Gastrocnemius medialis (tissue), 4 donors: ENCODE measurements at regions not wholly inside any gene's neighbourhood (a gene's known extent, or its start where the extent isn't known, plus 50 kb on each side); places are given as distances from the start of the nearest gene placed in this dataset.

Experiments
- ATAC-seq, 2 donors: fragments of 150-250 bp; one replicate each; pipeline ENCODE4 v1.9.1; 2016
- DNase-seq, 2 donors: peaks; one replicate each; pipeline ENCODE4 v3.0.0-alpha.2; 2019
- H3K27ac ChIP-seq, 4 donors: fragments of 200-600 bp; sonication (generic); 1 replicate in 1 of 4; 2 replicates in 3 of 4; pipeline ENCODE4 v1.5.1; 2016 to 2018; ENCODE audit warnings: mild to moderate bottlenecking in 2 of 4, moderate library complexity in 1 of 4
- H3K27me3 ChIP-seq, 3 donors: fragments of 200-600 bp; sonication (generic) in 2 of 3; 1 replicate in 1 of 3; 2 replicates in 2 of 3; pipeline versions ENCODE4 v1.5.1 to v1.6.0; 2016 to 2019; ENCODE audit warnings: mild to moderate bottlenecking in 1 of 3, moderate library complexity in 1 of 3
- H3K36me3 ChIP-seq, 2 donors: fragments of 200-600 bp; sonication (generic) in 1 of 2; one replicate each; pipeline ENCODE4 v1.5.1; 2017 to 2018
- H3K4me1 ChIP-seq, 2 donors: fragments of 200-600 bp; sonication (generic) in 1 of 2; one replicate each; pipeline ENCODE4 v1.5.1; 2016 to 2017; ENCODE audit warnings: mild to moderate bottlenecking in 2 of 2
- H3K4me3 ChIP-seq, 4 donors: fragments of 200-600 bp; sonication (generic) in 3 of 4; 1 replicate in 1 of 4; 2 replicates in 3 of 4; pipeline ENCODE4 v1.5.1; 2016 to 2019; ENCODE audit warnings: mild to moderate bottlenecking in 2 of 4
- H3K9me3 ChIP-seq, 3 donors: fragments of 200-600 bp; sonication (generic) in 2 of 3; 1 replicate in 1 of 3; 2 replicates in 2 of 3; pipeline ENCODE4 v1.5.1; 2016 to 2019
- POLR2A ChIP-seq, 2 donors: fragments of 450-650 bp; IDR thresholded peaks; one replicate each; pipeline ENCODE4 v1.6.1; 2017; ENCODE audit warnings: antibody characterized with exemption in 2 of 2, mild to moderate bottlenecking in 2 of 2, moderate library complexity in 2 of 2
- in situ Hi-C, 4 donors: fragments of 200-750 bp; cut with MboI; loops; one replicate each; pipeline versions ENCODE4 v1.15.0 to v1.8.0; 2017; ENCODE audit warnings: low sequenced_read_pairs in 4 of 4
- intact Hi-C: fragments of 100-400 bp; cut with DNase I; formaldehyde crosslinking; loops from one replicate; pipeline ENCODE4 v1.15.1; 2023; ENCODE audit warnings: low total_unique reads
- TF ChIP-seq, protein P1 (sequence below), 5 experiments: fragments of 450-650 bp in 3 of 5; fragments of 200-600 bp in 2 of 5; sonication (generic) in 2 of 5; IDR thresholded peaks in 4 of 5; conservative IDR thresholded peaks in 1 of 5; 1 replicate in 4 of 5; 2 replicates in 1 of 5; pipeline ENCODE4 v1.5.1; 2016 to 2019; ENCODE audit warnings: antibody characterized with exemption in 5 of 5, mild to moderate bottlenecking in 3 of 5, moderate library complexity in 3 of 5

DNA sequence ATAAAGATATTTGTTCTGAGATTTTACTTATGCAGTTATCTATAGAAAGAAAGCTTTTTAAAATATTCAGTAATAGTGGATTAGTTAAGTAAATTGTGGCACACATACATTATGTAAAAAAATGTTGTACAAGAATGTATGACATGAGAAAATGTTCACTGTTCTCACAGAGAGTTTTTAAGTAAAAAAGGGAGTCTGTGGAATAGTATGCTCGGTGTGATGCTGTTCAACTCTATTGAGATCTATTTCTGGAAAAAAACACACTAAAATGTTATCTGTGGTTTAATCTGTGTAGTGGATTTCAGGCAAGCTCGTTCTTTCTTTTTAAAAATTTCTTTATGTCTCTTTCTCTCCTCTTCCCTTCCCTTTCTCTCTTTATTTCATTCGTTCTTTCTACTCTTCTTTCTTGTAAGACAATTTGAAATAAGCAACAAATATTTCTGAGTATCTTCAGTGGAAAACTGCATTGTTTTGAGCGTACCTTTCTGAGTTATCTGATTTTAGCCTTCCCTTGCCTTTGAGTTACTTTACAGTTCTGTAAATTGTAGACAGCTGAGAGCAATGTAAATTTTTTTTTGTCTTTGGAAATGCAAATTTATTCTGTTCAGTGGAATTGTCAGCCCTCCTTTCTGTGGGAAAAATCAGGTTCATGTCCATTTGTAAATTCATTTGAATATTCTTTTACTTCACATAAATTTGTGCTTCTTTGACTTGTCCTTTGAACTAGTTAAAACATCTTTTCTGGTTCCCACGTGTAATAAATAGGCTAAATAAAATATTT lies 229.0 kb upstream of the NOX3 start:
- Histone ChIP-seq H3K36me3 (no peaks in the 10 kb centered on the region), H3K4me3 (no peak overlapping the region), H3K4me1 (no peaks in the 10 kb centered on the region), H3K9me3 (no peaks in the 10 kb centered on the region), H3K27me3 (no peaks in the 10 kb centered on the region), H3K27ac (no peak overlapping the region)
- DNase-seq: no peak
- no peak for ATAC-seq
- intact Hi-C loops: no loop called here
- in situ Hi-C loops: no loop called here
- TF ChIP-seq, protein P1, sequence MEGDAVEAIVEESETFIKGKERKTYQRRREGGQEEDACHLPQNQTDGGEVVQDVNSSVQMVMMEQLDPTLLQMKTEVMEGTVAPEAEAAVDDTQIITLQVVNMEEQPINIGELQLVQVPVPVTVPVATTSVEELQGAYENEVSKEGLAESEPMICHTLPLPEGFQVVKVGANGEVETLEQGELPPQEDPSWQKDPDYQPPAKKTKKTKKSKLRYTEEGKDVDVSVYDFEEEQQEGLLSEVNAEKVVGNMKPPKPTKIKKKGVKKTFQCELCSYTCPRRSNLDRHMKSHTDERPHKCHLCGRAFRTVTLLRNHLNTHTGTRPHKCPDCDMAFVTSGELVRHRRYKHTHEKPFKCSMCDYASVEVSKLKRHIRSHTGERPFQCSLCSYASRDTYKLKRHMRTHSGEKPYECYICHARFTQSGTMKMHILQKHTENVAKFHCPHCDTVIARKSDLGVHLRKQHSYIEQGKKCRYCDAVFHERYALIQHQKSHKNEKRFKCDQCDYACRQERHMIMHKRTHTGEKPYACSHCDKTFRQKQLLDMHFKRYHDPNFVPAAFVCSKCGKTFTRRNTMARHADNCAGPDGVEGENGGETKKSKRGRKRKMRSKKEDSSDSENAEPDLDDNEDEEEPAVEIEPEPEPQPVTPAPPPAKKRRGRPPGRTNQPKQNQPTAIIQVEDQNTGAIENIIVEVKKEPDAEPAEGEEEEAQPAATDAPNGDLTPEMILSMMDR (IDR thresholded peaks at IDR 0.05 in 4 of 5, conservative IDR thresholded peaks at IDR 0.05 in 1 of 5): no peak
- no peak for TF ChIP-seq POLR2A (IDR thresholded peaks at IDR 0.05)

DNA sequence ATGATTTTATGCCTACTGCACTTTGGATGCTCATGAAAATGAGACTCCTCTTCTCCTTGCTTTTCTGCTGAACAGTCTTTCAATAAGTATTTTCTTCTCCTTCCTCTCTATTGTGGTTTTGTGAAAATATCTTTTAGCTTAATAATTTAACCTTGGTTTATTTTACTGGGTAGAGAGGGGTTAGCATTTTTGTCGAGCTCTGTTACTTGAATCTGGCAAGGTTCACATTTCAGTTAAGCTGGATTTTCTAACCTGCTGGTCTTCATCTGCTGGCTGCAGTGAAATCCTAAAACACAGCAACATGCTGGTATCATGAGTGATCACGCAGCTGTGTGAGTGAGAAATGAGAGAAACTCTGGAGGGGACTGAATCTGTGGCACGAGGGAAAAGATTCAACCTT lies 222.7 kb upstream of the NOX3 start:
- H3K27me3 ChIP-seq: no peaks in the 10 kb centered on the region
- no peak for TF ChIP-seq POLR2A (IDR thresholded peaks at IDR 0.05)
- TF ChIP-seq, protein P1 (IDR thresholded peaks at IDR 0.05 in 4 of 5, conservative IDR thresholded peaks at IDR 0.05 in 1 of 5): no peak
- intact Hi-C loops: no loop called here
- H3K9me3 ChIP-seq: no peaks in the 10 kb centered on the region
- in situ Hi-C loops: no loop called here
- DNase-seq (no peak), ATAC-seq (no peak)
- no peak overlapping the region for H3K4me3 ChIP-seq
- H3K36me3 ChIP-seq: no peaks in the 10 kb centered on the region
- H3K27ac ChIP-seq: no peak overlapping the region
- no peaks in the 10 kb centered on the region for H3K4me1 ChIP-seq

DNA sequence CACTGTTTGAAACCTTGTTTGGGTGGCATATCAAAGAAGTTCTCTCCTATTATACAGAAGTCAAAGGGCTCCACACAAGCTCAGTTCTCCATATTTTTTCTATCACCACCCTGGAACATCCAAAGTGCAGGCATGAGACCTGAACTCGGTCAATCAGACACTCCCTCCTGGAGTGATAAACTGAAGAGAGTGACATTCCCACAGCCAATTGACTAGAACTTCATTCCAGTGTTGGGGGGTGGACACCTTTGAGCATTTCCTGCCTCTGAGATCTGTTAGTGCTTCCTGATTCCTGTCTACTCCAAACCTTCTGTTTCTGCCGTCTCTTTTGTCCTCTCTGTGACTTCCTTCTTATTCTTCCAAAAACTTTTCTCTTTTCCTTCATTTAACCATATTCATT lies 220.7 kb upstream of the NOX3 start:
- no peak overlapping the region for H3K27ac ChIP-seq
- ATAC-seq: no peak
- intact Hi-C loops (no loop called here), in situ Hi-C loops (no loop called here)
- TF ChIP-seq POLR2A (IDR thresholded peaks at IDR 0.05): no peak
- TF ChIP-seq, protein P1 (IDR thresholded peaks at IDR 0.05 in 4 of 5, conservative IDR thresholded peaks at IDR 0.05 in 1 of 5): no peak
- H3K27me3 ChIP-seq: no peaks in the 10 kb centered on the region
- DNase-seq: no peak
- H3K4me1 ChIP-seq: no peaks in the 10 kb centered on the region
- no peaks in the 10 kb centered on the region for H3K9me3 ChIP-seq
- H3K4me3 ChIP-seq: no peak overlapping the region
- no peaks in the 10 kb centered on the region for H3K36me3 ChIP-seq

DNA sequence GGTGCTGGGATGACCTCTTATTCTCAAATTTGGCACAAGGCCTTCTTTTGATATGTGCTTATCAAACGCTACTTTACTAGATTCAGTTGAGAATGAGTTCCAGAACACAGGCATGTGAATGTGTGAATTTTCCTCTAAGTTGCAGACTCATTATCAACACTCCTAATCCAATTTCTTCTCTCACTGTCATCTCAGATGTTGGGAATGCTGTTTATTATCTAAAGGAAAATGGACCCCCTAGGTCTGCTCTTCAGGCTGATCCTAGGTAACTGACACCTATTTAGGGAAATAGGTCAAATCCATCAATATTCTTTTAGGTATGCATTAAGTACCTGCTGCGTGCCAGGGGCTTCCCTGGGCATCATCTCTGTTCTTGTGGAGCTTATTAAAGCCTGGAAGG lies 215.0 kb upstream of the NOX3 start:
- in situ Hi-C loops (no loop called here), intact Hi-C loops (no loop called here)
- no peaks in the 10 kb centered on the region for H3K9me3 ChIP-seq
- no peaks in the 10 kb centered on the region for H3K36me3 ChIP-seq
- H3K4me3 ChIP-seq: no peak overlapping the region
- ATAC-seq (no peak), DNase-seq (no peak)
- H3K4me1 ChIP-seq: no peaks in the 10 kb centered on the region
- H3K27ac ChIP-seq: no peak overlapping the region
- TF ChIP-seq, protein P1 (IDR thresholded peaks at IDR 0.05 in 4 of 5, conservative IDR thresholded peaks at IDR 0.05 in 1 of 5): no peak
- TF ChIP-seq POLR2A (IDR thresholded peaks at IDR 0.05): no peak
- no peaks in the 10 kb centered on the region for H3K27me3 ChIP-seq
